HG03439 (cell line): ENCODE measurements at regions not wholly inside any gene's neighbourhood (a gene's known extent, or its start where the extent isn't known, plus 50 kb on each side); places are given as distances from the start of the nearest gene placed in this dataset.

Experiments
- ATAC-seq: cut with Tn5 transposase; IDR thresholded peaks from one replicate; pipeline ENCODE4 v1.9.1; 2021; ENCODE audit warnings: mild to moderate bottlenecking, moderate library complexity; ENCODE audit not compliant: unreplicated experiment

- ATAC-seq, result no peak
These were observed 113.1 kb downstream of the C9orf50 start for GRCh38 chr9:129507805-129508204.

- no peak for ATAC-seq
These were observed 114.0 kb downstream of the C9orf50 start for GRCh38 chr9:129506892-129507291.

GRCh38 chr9:129506041-129506440 is 114.9 kb downstream of the C9orf50 start:
- no peak for ATAC-seq

- ATAC-seq, result no peak
These were observed 115.5 kb downstream of the C9orf50 start for GRCh38 chr9:129505270-129505902.

- ATAC-seq, result no peak
These were observed 116.5 kb downstream of the C9orf50 start for GRCh38 chr9:129504404-129504803.

GRCh38 chr9:129501771-129502319 is 119.1 kb downstream of the C9orf50 start:
- ATAC-seq, result no peak

GRCh38 chr9:129500863-129501770 is 119.8 kb downstream of the C9orf50 start:
- no peak for ATAC-seq

- ATAC-seq, result no peak
These were observed 120.6 kb downstream of the C9orf50 start for GRCh38 chr9:129500161-129500862.

- no peak for ATAC-seq
These were observed 122.2 kb downstream of the C9orf50 start for GRCh38 chr9:129498451-129499384.

GRCh38 chr9:129497813-129498450 is 123.0 kb downstream of the C9orf50 start:
- no peak for ATAC-seq

GRCh38 chr9:129497005-129497812 is 123.7 kb downstream of the C9orf50 start:
- no peak for ATAC-seq

- ATAC-seq, result no peak
These were observed 124.4 kb downstream of the C9orf50 start for GRCh38 chr9:129496473-129497004.

GRCh38 chr9:129495620-129496472 is 125.1 kb downstream of the C9orf50 start:
- ATAC-seq, result no peak

- no peak for ATAC-seq
These were observed 126.7 kb downstream of the C9orf50 start for GRCh38 chr9:129494113-129494789.

GRCh38 chr9:129493706-129494047 is 127.2 kb downstream of the C9orf50 start:
- ATAC-seq, result no peak

GRCh38 chr9:129493002-129493705 is 127.7 kb downstream of the C9orf50 start:
- ATAC-seq, result no peak

GRCh38 chr9:129491487-129491855 is 129.4 kb downstream of the C9orf50 start:
- ATAC-seq, result no peak
